ENCODE measurements at regions not wholly inside any gene's neighbourhood (a gene's known extent, or its start where the extent isn't known, plus 50 kb on each side); places are given as distances from the start of the nearest gene placed in this dataset.
"Not testable (repeated sequence)": the region's sequence is repeated elsewhere in the genome, so short reads cannot be mapped to it uniquely, and the experiment has no call there.

GRCh38 chr6:78629154-78629721 lies 238.1 kb upstream of the IRAK1BP1 start:
- peak in 2 of 4 donors; percentile 9 to 63 for DNase-seq
- intact Hi-C loops (cut with DNase I) = no loop called here
- H3K4me3 ChIP-seq = peak overlapping the region in 1 of 2 donors; percentile 12

GRCh38 chr6:78629836-78630235 lies 237.5 kb upstream of the IRAK1BP1 start:
- intact Hi-C loops (cut with DNase I) = no loop called here
- Histone ChIP-seq H3K36me3 (no peaks in the 10 kb centered on the region), H3K27me3 (peaks cover 0 to 13% of the 10 kb centered on the region in 2 donors), H3K27ac (no peak overlapping the region), H3K9me3 (no peaks in the 10 kb centered on the region), H3K4me3 (no peak overlapping the region), H3K4me1 (no peaks in the 10 kb centered on the region)
- DNase-seq (peak in 1 of 4 donors; percentile 54), ATAC-seq (no peak)
- no peak for TF ChIP-seq CTCF (IDR thresholded peaks at IDR 0.05)

More at GRCh38 chr6:78629154-78629721, 238.1 kb upstream of the IRAK1BP1 start:
- TF ChIP-seq CTCF (IDR thresholded peaks at IDR 0.05) = no peak
- no peak overlapping the region for H3K27ac ChIP-seq
- no peaks in the 10 kb centered on the region for H3K36me3 ChIP-seq
- H3K9me3 ChIP-seq = no peaks in the 10 kb centered on the region
- H3K4me1 ChIP-seq = no peaks in the 10 kb centered on the region
- ATAC-seq = peak; percentile 71
- peaks cover 0 to 13% of the 10 kb centered on the region in 2 donors for H3K27me3 ChIP-seq

GRCh38 chr6:78631976-78632375 lies 235.4 kb upstream of the IRAK1BP1 start:
- no peak overlapping the region for H3K27ac ChIP-seq
- no peaks in the 10 kb centered on the region for H3K4me1 ChIP-seq
- no peak for DNase-seq
- H3K9me3 ChIP-seq = no peaks in the 10 kb centered on the region
- no peaks in the 10 kb centered on the region for H3K36me3 ChIP-seq
- ATAC-seq = no peak
- intact Hi-C loops (cut with DNase I) = no loop called here
- peaks cover 0 to 13% of the 10 kb centered on the region in 2 donors for H3K27me3 ChIP-seq
- H3K4me3 ChIP-seq = no peak overlapping the region
- no peak for TF ChIP-seq CTCF (IDR thresholded peaks at IDR 0.05)

- intact Hi-C loops (cut with DNase I) = no loop called here
- no peak for ATAC-seq
- Histone ChIP-seq H3K27me3 (no peaks in the 10 kb centered on the region), H3K36me3 (no peaks in the 10 kb centered on the region), H3K27ac (no peak overlapping the region), H3K9me3 (peaks cover 0 to 8% of the 10 kb centered on the region in 2 donors), H3K4me1 (no peaks in the 10 kb centered on the region), H3K4me3 (no peak overlapping the region)
- DNase-seq = no peak
- no peak for TF ChIP-seq CTCF (IDR thresholded peaks at IDR 0.05)
Observed at GRCh38 chr6:78639111-78640110, 227.9 kb upstream of the IRAK1BP1 start.

GRCh38 chr6:78643976-78644375 lies 223.4 kb upstream of the IRAK1BP1 start:
- peaks cover 0 to 18% of the 10 kb centered on the region in 2 donors for H3K9me3 ChIP-seq
- ATAC-seq, H3K4me3 ChIP-seq: not testable (repeated sequence)

GRCh38 chr6:78646542-78647415 lies 220.6 kb upstream of the IRAK1BP1 start:
- peak in 1 of 4 donors; percentile 48 for DNase-seq
- H3K4me3 ChIP-seq; H3K27ac ChIP-seq; H3K36me3 ChIP-seq; ATAC-seq; H3K4me1 ChIP-seq; H3K27me3 ChIP-seq; intact Hi-C loops (cut with DNase I): not testable (repeated sequence)
- H3K9me3 ChIP-seq = peaks cover 0 to 14% of the 10 kb centered on the region in 2 donors

More at GRCh38 chr6:78643976-78644375, 223.4 kb upstream of the IRAK1BP1 start:
- intact Hi-C loops (cut with DNase I); H3K27ac ChIP-seq; H3K4me1 ChIP-seq; H3K27me3 ChIP-seq; H3K36me3 ChIP-seq: not testable (repeated sequence)
- DNase-seq = peak in 1 of 4 donors; percentile 20

- H3K27me3 ChIP-seq; H3K27ac ChIP-seq; H3K36me3 ChIP-seq; H3K4me3 ChIP-seq; DNase-seq; intact Hi-C loops (cut with DNase I); H3K4me1 ChIP-seq; H3K9me3 ChIP-seq; ATAC-seq: not testable (repeated sequence)
Observed at GRCh38 chr6:78665819-78666218, 201.5 kb upstream of the IRAK1BP1 start.

Measured in left lung (tissue), 4 donors.